Hepatocyte (in vitro differentiated cells): ENCODE measurements at regions not wholly inside any gene's neighbourhood (a gene's known extent, or its start where the extent isn't known, plus 50 kb on each side); places are given as distances from the start of the nearest gene placed in this dataset.

Experiments
- DNase-seq: peaks from one replicate; pipeline ENCODE4 v3.0.0-alpha.2; 2016; ENCODE audit warnings: low spot score
- H2AFZ ChIP-seq: fragments of 200-600 bp; sonication (generic); 2 replicates; pipeline ENCODE4 v1.6.0; 2016; ENCODE audit warnings: antibody characterized with exemption, mild to moderate bottlenecking
- H3K27ac ChIP-seq: fragments of 200-600 bp; sonication (generic); 2 replicates; pipeline ENCODE4 v1.5.1; 2016; ENCODE audit warnings: mild to moderate bottlenecking
- H3K27me3 ChIP-seq: fragments of 200-600 bp; sonication (generic); 2 replicates; pipeline ENCODE4 v1.6.1; 2016
- H3K36me3 ChIP-seq: fragments of 200-600 bp; sonication (generic); replicated peaks from 2 replicates; pipeline ENCODE4 v1.5.1; 2016; ENCODE audit warnings: low read depth; ENCODE audit not compliant: insufficient read depth
- H3K4me1 ChIP-seq: fragments of 200-600 bp; sonication (generic); 2 replicates; pipeline ENCODE4 v1.5.1; 2016; ENCODE audit warnings: mild to moderate bottlenecking, moderate library complexity; ENCODE audit not compliant: insufficient read depth
- H3K4me2 ChIP-seq: fragments of 200-600 bp; sonication (generic); 2 replicates; pipeline ENCODE4 v1.6.0; 2016
- H3K4me3 ChIP-seq: fragments of 200-600 bp; sonication (generic); 2 replicates; pipeline ENCODE4 v1.5.1; 2016; ENCODE audit warnings: mild to moderate bottlenecking
- H3K79me2 ChIP-seq: fragments of 200-600 bp; sonication (generic); 2 replicates; pipeline ENCODE4 v1.6.0; 2017; ENCODE audit warnings: mild to moderate bottlenecking
- H3K9me2 ChIP-seq: fragments of 200-600 bp; sonication (generic); replicated peaks from 2 replicates; pipeline ENCODE4 v1.6.0; 2017; ENCODE audit warnings: mild to moderate bottlenecking; ENCODE audit not compliant: insufficient read depth
- H3K9me3 ChIP-seq: fragments of 200-600 bp; sonication (generic); 2 replicates; pipeline ENCODE4 v1.5.1; 2016; ENCODE audit warnings: low read depth, mild to moderate bottlenecking
- H4K20me1 ChIP-seq: fragments of 200-600 bp; sonication (generic); 2 replicates; pipeline ENCODE4 v1.6.0; 2016; ENCODE audit warnings: mild to moderate bottlenecking; ENCODE audit not compliant: insufficient read depth, poor library complexity, severe bottlenecking
- EZH2 ChIP-seq: fragments of 200-600 bp; sonication (generic); IDR thresholded peaks from 2 replicates; pipeline ENCODE4 v1.6.1; 2016; ENCODE audit warnings: antibody characterized with exemption, mild to moderate bottlenecking, borderline replicate concordance
- EZH2phosphoT487 ChIP-seq: fragments of 200-600 bp; sonication (generic); IDR thresholded peaks from one replicate; pipeline ENCODE4 v1.6.1; 2018; ENCODE audit warnings: antibody characterized with exemption, mild to moderate bottlenecking, low read depth, moderate library complexity; ENCODE audit not compliant: unreplicated experiment, severe bottlenecking
- WGBS: methylation state at CpG from one replicate; pipeline ENCODE4 v1.1.6; 2016; ENCODE audit warnings: low lambda C conversion rate; ENCODE audit errors: missing lambda C conversion rate; 5-methylcytosine and 5-hydroxymethylcytosine counted together
- TF ChIP-seq, protein P1 (sequence below): fragments of 200-600 bp; sonication (generic); IDR thresholded peaks from 2 replicates; pipeline ENCODE4 v1.5.1; 2016; ENCODE audit warnings: antibody characterized with exemption, mild to moderate bottlenecking; ENCODE audit not compliant: poor library complexity

GRCh38 chr5:28117273-28117672 lies 1078.9 kb upstream of the CDH9 start:
- Histone ChIP-seq H3K4me3 (no peak overlapping the region), H4K20me1 (no peaks in the 10 kb centered on the region), H3K79me2 (no peaks in the 10 kb centered on the region), H3K9me3 (no peaks in the 10 kb centered on the region), H3K9me2 (no peaks in the 10 kb centered on the region), H3K27ac (no peak overlapping the region), H2AFZ (no peak overlapping the region), H3K36me3 (no peaks in the 10 kb centered on the region), H3K4me2 (no peak overlapping the region), H3K27me3 (no peaks in the 10 kb centered on the region), H3K4me1 (no peaks in the 10 kb centered on the region)
- 52% methylated on average over 2 of the region's 2 CpGs for WGBS
- TF ChIP-seq, protein P1, sequence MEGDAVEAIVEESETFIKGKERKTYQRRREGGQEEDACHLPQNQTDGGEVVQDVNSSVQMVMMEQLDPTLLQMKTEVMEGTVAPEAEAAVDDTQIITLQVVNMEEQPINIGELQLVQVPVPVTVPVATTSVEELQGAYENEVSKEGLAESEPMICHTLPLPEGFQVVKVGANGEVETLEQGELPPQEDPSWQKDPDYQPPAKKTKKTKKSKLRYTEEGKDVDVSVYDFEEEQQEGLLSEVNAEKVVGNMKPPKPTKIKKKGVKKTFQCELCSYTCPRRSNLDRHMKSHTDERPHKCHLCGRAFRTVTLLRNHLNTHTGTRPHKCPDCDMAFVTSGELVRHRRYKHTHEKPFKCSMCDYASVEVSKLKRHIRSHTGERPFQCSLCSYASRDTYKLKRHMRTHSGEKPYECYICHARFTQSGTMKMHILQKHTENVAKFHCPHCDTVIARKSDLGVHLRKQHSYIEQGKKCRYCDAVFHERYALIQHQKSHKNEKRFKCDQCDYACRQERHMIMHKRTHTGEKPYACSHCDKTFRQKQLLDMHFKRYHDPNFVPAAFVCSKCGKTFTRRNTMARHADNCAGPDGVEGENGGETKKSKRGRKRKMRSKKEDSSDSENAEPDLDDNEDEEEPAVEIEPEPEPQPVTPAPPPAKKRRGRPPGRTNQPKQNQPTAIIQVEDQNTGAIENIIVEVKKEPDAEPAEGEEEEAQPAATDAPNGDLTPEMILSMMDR = no peak
- no peak for TF ChIP-seq EZH2
- no peak for TF ChIP-seq EZH2phosphoT487
- DNase-seq = no peak

DNA sequence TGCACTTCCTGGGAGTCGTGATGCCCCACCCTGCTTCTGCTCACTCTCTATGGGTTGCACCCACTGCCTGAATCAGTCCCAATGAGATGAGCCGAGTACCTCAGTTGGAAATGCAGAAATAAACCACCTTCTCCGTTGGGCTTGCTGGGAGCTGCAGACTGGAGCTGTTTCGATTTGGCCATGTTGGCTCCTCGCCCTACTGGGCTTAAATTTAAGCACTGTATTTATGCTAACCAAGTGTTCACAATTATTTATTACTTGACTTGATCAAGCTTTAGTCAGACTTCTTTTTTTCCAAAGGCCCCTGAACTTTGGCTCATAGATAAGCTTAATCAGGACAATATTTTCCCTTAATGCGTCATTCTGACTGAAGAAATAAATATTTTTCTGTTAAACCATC lies 1072.4 kb upstream of the CDH9 start:
- Histone ChIP-seq H3K4me2 (no peak overlapping the region), H3K79me2 (no peaks in the 10 kb centered on the region), H3K27ac (no peak overlapping the region), H3K4me1 (no peaks in the 10 kb centered on the region), H3K4me3 (no peak overlapping the region), H3K9me3 (no peaks in the 10 kb centered on the region), H4K20me1 (no peaks in the 10 kb centered on the region), H3K36me3 (no peaks in the 10 kb centered on the region), H3K27me3 (no peaks in the 10 kb centered on the region), H3K9me2 (no peaks in the 10 kb centered on the region), H2AFZ (no peak overlapping the region)
- 76% methylated on average over 6 of the region's 6 CpGs for whole genome bisulfite sequencing
- no peak for DNase-seq
- TF ChIP-seq, protein P1 = no peak
- no peak for TF ChIP-seq EZH2
- no peak for TF ChIP-seq EZH2phosphoT487

DNA sequence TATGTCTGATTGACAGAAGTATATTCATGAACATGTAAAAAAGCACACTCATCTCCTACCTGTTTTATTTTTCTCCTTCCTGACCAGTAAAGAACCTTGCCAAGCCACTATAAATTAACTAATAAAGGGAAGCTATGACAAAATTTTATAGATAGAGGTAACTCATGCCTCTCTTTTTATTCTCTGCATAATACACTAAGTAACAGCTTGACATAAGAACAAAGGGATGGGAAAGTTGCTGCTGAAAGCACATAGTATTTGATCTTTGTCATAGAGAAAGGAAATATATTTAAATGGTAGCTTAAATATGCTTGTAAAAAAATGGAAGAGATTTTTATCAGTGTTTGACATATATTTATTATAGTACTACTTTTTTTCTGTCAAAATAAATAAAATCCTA lies 1065.7 kb upstream of the CDH9 start:
- Histone ChIP-seq H3K9me3 (no peaks in the 10 kb centered on the region), H3K27ac (no peak overlapping the region), H3K36me3 (no peaks in the 10 kb centered on the region), H3K9me2 (no peaks in the 10 kb centered on the region), H2AFZ (no peak overlapping the region), H3K4me1 (no peaks in the 10 kb centered on the region), H3K27me3 (no peaks in the 10 kb centered on the region), H4K20me1 (no peaks in the 10 kb centered on the region), H3K4me3 (no peak overlapping the region), H3K4me2 (no peak overlapping the region), H3K79me2 (no peaks in the 10 kb centered on the region)
- TF ChIP-seq, protein P1 = no peak
- TF ChIP-seq EZH2 (no peak), EZH2phosphoT487 (no peak)
- no peak for DNase-seq

- H3K9me2 ChIP-seq = no peaks in the 10 kb centered on the region
- no peak overlapping the region for H3K4me2 ChIP-seq
- no peaks in the 10 kb centered on the region for H3K27me3 ChIP-seq
- DNase-seq = no peak
- H3K27ac ChIP-seq = no peak overlapping the region
- H3K36me3 ChIP-seq = no peaks in the 10 kb centered on the region
- TF ChIP-seq, protein P1 = no peak
- TF ChIP-seq EZH2 = no peak
- TF ChIP-seq EZH2phosphoT487 = no peak
- H4K20me1 ChIP-seq = no peaks in the 10 kb centered on the region
- no peaks in the 10 kb centered on the region for H3K4me1 ChIP-seq
- H3K9me3 ChIP-seq = no peaks in the 10 kb centered on the region
- H3K79me2 ChIP-seq = no peaks in the 10 kb centered on the region
- 96% methylated on average over 11 of the region's 11 CpGs for WGBS
- H2AFZ ChIP-seq = no peak overlapping the region
- no peak overlapping the region for H3K4me3 ChIP-seq
These were observed 1045.7 kb upstream of the CDH9 start for GRCh38 chr5:28084069-28084468.
